Ishikawa (cell line): ENCODE measurements at regions not wholly inside any gene's neighbourhood (a gene's known extent, or its start where the extent isn't known, plus 50 kb on each side); places are given as distances from the start of the nearest gene placed in this dataset.

ENCODE experiments used
- CEBPB ChIP-seq: IDR thresholded peaks from 2 replicates; pipeline ENCODE4 v1.6.1; 2012
- CREB1 ChIP-seq: IDR thresholded peaks from 2 replicates; pipeline ENCODE4 v1.6.1; 2012; ENCODE audit warnings: low read depth
- EGR1 ChIP-seq: IDR thresholded peaks from 2 replicates; pipeline ENCODE4 v1.6.1; 2012
- FOXM1 ChIP-seq: IDR thresholded peaks from 2 replicates; pipeline ENCODE4 v1.6.1; 2012; ENCODE audit warnings: low read depth, borderline replicate concordance
- MAX ChIP-seq: IDR thresholded peaks from 2 replicates; pipeline ENCODE4 v1.6.1; 2012
- TEAD4 ChIP-seq: IDR thresholded peaks from 2 replicates; pipeline ENCODE4 v1.6.1; 2012
- USF1 ChIP-seq: IDR thresholded peaks from 2 replicates; pipeline ENCODE4 v1.6.1; 2012
- ZBTB7A ChIP-seq: IDR thresholded peaks from 2 replicates; pipeline ENCODE4 v1.6.1; 2012; ENCODE audit warnings: low read depth

- TF ChIP-seq MAX, result no peak
- no peak for TF ChIP-seq FOXM1
- no peak for TF ChIP-seq CEBPB
- TF ChIP-seq EGR1, result no peak
- no peak for TF ChIP-seq ZBTB7A
- no peak for TF ChIP-seq TEAD4
- TF ChIP-seq CREB1, result no peak
- TF ChIP-seq USF1, result no peak
These were observed 262.5 kb upstream of the C9orf72 start for GRCh38 chr9:27835746-27836145.
